ENCODE measurements at regions not wholly inside any gene's neighbourhood (a gene's known extent, or its start where the extent isn't known, plus 50 kb on each side); places are given as distances from the start of the nearest gene placed in this dataset.

- no peak overlapping the region for H3K4me3 Mint-ChIP-seq
- no peaks in the 10 kb centered on the region for H4K20me1 ChIP-seq (ENCODE audit: low read depth)
- no peak for TF ChIP-seq EZH2 (IDR thresholded peaks at IDR 0.05)
- no peak for TF ChIP-seq CTCF (IDR thresholded peaks at IDR 0.05)
- no peak for TF ChIP-seq EZH2phosphoT487 (IDR thresholded peaks at IDR 0.05)
Measured at GRCh38 chr11:88038063-88038462, 137.2 kb downstream of the RAB38 start.

DNA sequence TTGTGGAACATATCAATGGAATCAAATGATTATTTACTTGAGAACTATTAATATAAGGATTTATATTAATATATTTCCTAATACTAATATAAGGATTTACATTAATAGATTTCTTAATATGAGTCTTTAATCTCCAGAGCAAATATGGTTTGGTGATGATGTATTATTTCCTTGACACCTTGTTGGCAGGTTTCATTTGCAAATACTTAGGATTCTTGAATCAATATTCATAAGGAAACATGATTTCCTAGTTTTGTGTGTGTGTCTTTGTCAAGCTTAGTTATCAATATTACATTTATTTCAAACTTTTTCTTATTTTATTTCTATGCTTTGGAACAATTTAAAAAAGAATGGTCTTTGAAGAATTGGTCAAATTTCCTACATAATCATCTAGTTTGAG, 138.5 kb downstream of the RAB38 start:
- Mint-ChIP-seq H3K4me3 (no peak overlapping the region), H3K27ac (no peak overlapping the region), H3K4me1 (peaks cover 33% of the 10 kb centered on the region), H3K9me3 (peaks cover 10% of the 10 kb centered on the region), H3K27me3 (ENCODE audit: insufficient read depth, low read depth) (peaks cover 5% of the 10 kb centered on the region), H3K36me3 (no peaks in the 10 kb centered on the region)
- H3K27ac ChIP-seq: no peak overlapping the region
- H3K27me3 ChIP-seq: no peaks in the 10 kb centered on the region
- no peaks in the 10 kb centered on the region for H3F3A ChIP-seq (ENCODE audit: low read depth)
- no peaks in the 10 kb centered on the region for H3K79me2 ChIP-seq (ENCODE audit: low read depth)
- no peak overlapping the region for H3K9ac ChIP-seq
- H3K9me3 ChIP-seq (ENCODE audit: low read depth): no peaks in the 10 kb centered on the region
- no peak overlapping the region for H2AFZ ChIP-seq (replicated peaks)
- no peak overlapping the region for H3K4me2 ChIP-seq
- H4K20me1 ChIP-seq (ENCODE audit: low read depth): no peaks in the 10 kb centered on the region
- TF ChIP-seq CTCF (IDR thresholded peaks at IDR 0.05) (no peak), EZH2 (IDR thresholded peaks at IDR 0.05) (no peak), EZH2phosphoT487 (IDR thresholded peaks at IDR 0.05) (no peak)
- no peak overlapping the region for H3K4me3 ChIP-seq
- H3K36me3 ChIP-seq: no peaks in the 10 kb centered on the region
- DNase-seq (ENCODE audit: low spot score): no peak
- peaks cover 9% of the 10 kb centered on the region for H3K4me1 ChIP-seq

More at GRCh38 chr11:88038063-88038462, 137.2 kb downstream of the RAB38 start:
- no peaks in the 10 kb centered on the region for H3K27me3 ChIP-seq
- H3K4me1 ChIP-seq: peaks cover 23% of the 10 kb centered on the region
- no peaks in the 10 kb centered on the region for H3K9me3 ChIP-seq (ENCODE audit: low read depth)
- Mint-ChIP-seq H3K9me3 (peaks cover 10% of the 10 kb centered on the region), H3K27ac (peak overlapping the region; percentile 60), H3K4me1 (peaks cover 45% of the 10 kb centered on the region), H3K36me3 (no peaks in the 10 kb centered on the region), H3K27me3 (ENCODE audit: insufficient read depth, low read depth) (peaks cover 5% of the 10 kb centered on the region)
- no peaks in the 10 kb centered on the region for H3K79me2 ChIP-seq (ENCODE audit: low read depth)
- H3F3A ChIP-seq (ENCODE audit: low read depth): peaks cover 1% of the 10 kb centered on the region
- H3K4me3 ChIP-seq: no peak overlapping the region
- H3K27ac ChIP-seq: no peak overlapping the region
- no peak overlapping the region for H3K4me2 ChIP-seq
- H3K36me3 ChIP-seq: no peaks in the 10 kb centered on the region
- no peak for DNase-seq (ENCODE audit: low spot score)
- H3K9ac ChIP-seq: no peak overlapping the region
- no peak overlapping the region for H2AFZ ChIP-seq (replicated peaks)

DNA sequence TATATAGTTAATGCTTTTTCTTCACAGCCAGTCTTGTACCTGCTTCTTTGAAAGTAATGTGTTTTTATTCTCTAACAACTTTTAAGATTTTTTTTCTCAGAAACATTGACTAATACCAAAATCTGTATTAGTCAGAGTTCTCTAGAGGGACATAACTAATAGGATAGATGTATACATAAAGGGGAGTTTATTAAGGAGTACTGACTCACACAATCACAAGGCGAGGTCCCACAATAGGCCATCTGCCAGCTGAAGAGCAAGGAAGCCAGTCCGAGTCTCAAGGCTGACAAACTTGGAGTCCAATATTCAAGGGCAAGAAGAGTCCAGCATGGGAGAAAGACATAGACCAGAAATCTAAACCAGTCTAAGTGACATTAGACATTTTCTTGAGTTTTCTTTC, 140.0 kb downstream of the RAB38 start:
- TF ChIP-seq CTCF (IDR thresholded peaks at IDR 0.05) (no peak), EZH2 (IDR thresholded peaks at IDR 0.05) (no peak), EZH2phosphoT487 (IDR thresholded peaks at IDR 0.05) (no peak)
- no peak overlapping the region for H3K4me2 ChIP-seq
- Mint-ChIP-seq H3K4me3 (no peak overlapping the region), H3K4me1 (peaks cover 24% of the 10 kb centered on the region), H3K9me3 (peaks cover 10% of the 10 kb centered on the region), H3K27ac (no peak overlapping the region), H3K36me3 (no peaks in the 10 kb centered on the region), H3K27me3 (ENCODE audit: insufficient read depth, low read depth) (peaks cover 5% of the 10 kb centered on the region)
- H3K27me3 ChIP-seq: no peaks in the 10 kb centered on the region
- H3K79me2 ChIP-seq (ENCODE audit: low read depth): no peaks in the 10 kb centered on the region
- no peak overlapping the region for H3K4me3 ChIP-seq
- H3K4me1 ChIP-seq: peaks cover 6% of the 10 kb centered on the region
- DNase-seq (ENCODE audit: low spot score): no peak
- no peaks in the 10 kb centered on the region for H4K20me1 ChIP-seq (ENCODE audit: low read depth)
- no peak overlapping the region for H3K27ac ChIP-seq
- no peaks in the 10 kb centered on the region for H3K9me3 ChIP-seq (ENCODE audit: low read depth)
- H2AFZ ChIP-seq (replicated peaks): no peak overlapping the region
- H3F3A ChIP-seq (ENCODE audit: low read depth): no peaks in the 10 kb centered on the region
- H3K9ac ChIP-seq: no peak overlapping the region
- H3K36me3 ChIP-seq: no peaks in the 10 kb centered on the region
